ENCODE measurements at regions not wholly inside any gene's neighbourhood (a gene's known extent, or its start where the extent isn't known, plus 50 kb on each side); places are given as distances from the start of the nearest gene placed in this dataset.

DNA sequence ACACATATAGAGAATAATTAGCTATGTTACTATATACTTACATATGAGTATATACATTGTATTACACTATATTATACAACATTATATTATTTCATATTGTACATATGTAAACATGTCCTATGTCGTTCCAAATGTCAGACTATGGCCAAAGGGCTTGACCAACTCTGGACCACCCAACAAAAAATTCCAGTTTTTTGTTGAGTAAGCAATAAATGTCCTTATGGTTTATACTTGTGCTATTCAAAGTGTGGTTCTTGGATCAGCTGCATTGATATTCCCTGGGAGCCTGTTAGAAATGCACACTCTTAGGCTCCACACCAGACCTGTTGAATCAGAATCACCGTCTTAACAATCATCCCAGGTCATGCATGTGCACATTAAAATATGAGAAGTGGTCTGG, 225.4 kb upstream of the ZFP64 start:
- TF ChIP-seq SMC3 (conservative IDR thresholded peaks at IDR 0.05; ENCODE audit: poor library complexity) (no peak), EZH2 (IDR thresholded peaks at IDR 0.05; ENCODE audit: borderline replicate concordance, insufficient read depth, low read length, poor library complexity, severe bottlenecking) (no peak), MXI1 (conservative IDR thresholded peaks at IDR 0.05; ENCODE audit: poor library complexity, severe bottlenecking) (no peak), TAF1 (IDR thresholded peaks at IDR 0.05; ENCODE audit: low read depth) (no peak), POLR2AphosphoS5 (IDR thresholded peaks at IDR 0.05) (no peak), EP300 (conservative IDR thresholded peaks at IDR 0.05; ENCODE audit: poor library complexity, severe bottlenecking) (no peak), RAD21 (conservative IDR thresholded peaks at IDR 0.05) (no peak)
- TF ChIP-seq, protein P1, sequence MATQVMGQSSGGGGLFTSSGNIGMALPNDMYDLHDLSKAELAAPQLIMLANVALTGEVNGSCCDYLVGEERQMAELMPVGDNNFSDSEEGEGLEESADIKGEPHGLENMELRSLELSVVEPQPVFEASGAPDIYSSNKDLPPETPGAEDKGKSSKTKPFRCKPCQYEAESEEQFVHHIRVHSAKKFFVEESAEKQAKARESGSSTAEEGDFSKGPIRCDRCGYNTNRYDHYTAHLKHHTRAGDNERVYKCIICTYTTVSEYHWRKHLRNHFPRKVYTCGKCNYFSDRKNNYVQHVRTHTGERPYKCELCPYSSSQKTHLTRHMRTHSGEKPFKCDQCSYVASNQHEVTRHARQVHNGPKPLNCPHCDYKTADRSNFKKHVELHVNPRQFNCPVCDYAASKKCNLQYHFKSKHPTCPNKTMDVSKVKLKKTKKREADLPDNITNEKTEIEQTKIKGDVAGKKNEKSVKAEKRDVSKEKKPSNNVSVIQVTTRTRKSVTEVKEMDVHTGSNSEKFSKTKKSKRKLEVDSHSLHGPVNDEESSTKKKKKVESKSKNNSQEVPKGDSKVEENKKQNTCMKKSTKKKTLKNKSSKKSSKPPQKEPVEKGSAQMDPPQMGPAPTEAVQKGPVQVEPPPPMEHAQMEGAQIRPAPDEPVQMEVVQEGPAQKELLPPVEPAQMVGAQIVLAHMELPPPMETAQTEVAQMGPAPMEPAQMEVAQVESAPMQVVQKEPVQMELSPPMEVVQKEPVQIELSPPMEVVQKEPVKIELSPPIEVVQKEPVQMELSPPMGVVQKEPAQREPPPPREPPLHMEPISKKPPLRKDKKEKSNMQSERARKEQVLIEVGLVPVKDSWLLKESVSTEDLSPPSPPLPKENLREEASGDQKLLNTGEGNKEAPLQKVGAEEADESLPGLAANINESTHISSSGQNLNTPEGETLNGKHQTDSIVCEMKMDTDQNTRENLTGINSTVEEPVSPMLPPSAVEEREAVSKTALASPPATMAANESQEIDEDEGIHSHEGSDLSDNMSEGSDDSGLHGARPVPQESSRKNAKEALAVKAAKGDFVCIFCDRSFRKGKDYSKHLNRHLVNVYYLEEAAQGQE (IDR thresholded peaks at IDR 0.05; ENCODE audit: borderline replicate concordance), result no peak
- TF ChIP-seq, protein P2, sequence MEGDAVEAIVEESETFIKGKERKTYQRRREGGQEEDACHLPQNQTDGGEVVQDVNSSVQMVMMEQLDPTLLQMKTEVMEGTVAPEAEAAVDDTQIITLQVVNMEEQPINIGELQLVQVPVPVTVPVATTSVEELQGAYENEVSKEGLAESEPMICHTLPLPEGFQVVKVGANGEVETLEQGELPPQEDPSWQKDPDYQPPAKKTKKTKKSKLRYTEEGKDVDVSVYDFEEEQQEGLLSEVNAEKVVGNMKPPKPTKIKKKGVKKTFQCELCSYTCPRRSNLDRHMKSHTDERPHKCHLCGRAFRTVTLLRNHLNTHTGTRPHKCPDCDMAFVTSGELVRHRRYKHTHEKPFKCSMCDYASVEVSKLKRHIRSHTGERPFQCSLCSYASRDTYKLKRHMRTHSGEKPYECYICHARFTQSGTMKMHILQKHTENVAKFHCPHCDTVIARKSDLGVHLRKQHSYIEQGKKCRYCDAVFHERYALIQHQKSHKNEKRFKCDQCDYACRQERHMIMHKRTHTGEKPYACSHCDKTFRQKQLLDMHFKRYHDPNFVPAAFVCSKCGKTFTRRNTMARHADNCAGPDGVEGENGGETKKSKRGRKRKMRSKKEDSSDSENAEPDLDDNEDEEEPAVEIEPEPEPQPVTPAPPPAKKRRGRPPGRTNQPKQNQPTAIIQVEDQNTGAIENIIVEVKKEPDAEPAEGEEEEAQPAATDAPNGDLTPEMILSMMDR (IDR thresholded peaks at IDR 0.05; ENCODE audit: poor library complexity, severe bottlenecking), result no peak
- no peaks in the 10 kb centered on the region for H3K9me2 ChIP-seq (ENCODE audit: insufficient read depth, low read length)
- no peaks in the 10 kb centered on the region for H3K27me3 ChIP-seq (ENCODE audit: insufficient read depth, low read depth, low read length)
- no peak overlapping the region for H3K27ac ChIP-seq (ENCODE audit: low read length)
- no peak overlapping the region for H3K4me3 ChIP-seq (ENCODE audit: low read length)
- no peaks in the 10 kb centered on the region for H3F3A ChIP-seq (ENCODE audit: insufficient read depth, low read length, poor library complexity, severe bottlenecking)
- H3K36me3 ChIP-seq (ENCODE audit: insufficient read depth, low read length), result no peaks in the 10 kb centered on the region
- H3K4me2 ChIP-seq (ENCODE audit: low read length), result no peak overlapping the region
- H4K20me1 ChIP-seq (ENCODE audit: insufficient read depth), result no peaks in the 10 kb centered on the region
- no peaks in the 10 kb centered on the region for H3K79me2 ChIP-seq (replicated peaks; ENCODE audit: insufficient read depth, low read length)
- H3K9ac ChIP-seq (ENCODE audit: low read length), result no peak overlapping the region
- no peaks in the 10 kb centered on the region for H3K9me3 ChIP-seq (ENCODE audit: low read length)
- H2AFZ ChIP-seq (ENCODE audit: low read depth, low read length), result no peak overlapping the region

DNA sequence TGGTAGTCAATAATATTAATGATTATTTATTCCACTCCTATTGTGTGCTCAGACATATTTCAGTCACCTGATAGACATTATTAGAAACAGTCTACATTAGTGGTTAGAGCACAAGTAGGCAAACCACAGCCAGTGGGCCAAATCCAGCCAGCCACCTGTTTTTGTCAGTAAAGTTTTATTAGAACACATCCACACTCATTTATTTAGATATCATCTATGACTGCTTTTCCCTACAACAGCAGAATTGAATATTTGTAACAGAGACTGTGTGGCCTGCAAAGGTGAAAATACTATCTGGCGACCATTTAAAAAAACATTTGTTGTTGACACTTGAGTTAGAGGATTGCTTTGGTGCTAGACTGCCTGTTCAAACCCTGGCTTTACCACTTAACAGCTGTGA, 220.0 kb upstream of the ZFP64 start:
- Histone ChIP-seq H3K9ac (ENCODE audit: low read length) (no peak overlapping the region), H3K27ac (ENCODE audit: low read length) (no peak overlapping the region)
- no peak for TF ChIP-seq RAD21 (conservative IDR thresholded peaks at IDR 0.05)
- TF ChIP-seq SMC3 (conservative IDR thresholded peaks at IDR 0.05; ENCODE audit: poor library complexity), result no peak
- TF ChIP-seq, protein P2 (IDR thresholded peaks at IDR 0.05; ENCODE audit: poor library complexity, severe bottlenecking), result no peak
- no peak for TF ChIP-seq TAF1 (IDR thresholded peaks at IDR 0.05; ENCODE audit: low read depth)
- TF ChIP-seq EZH2 (IDR thresholded peaks at IDR 0.05; ENCODE audit: borderline replicate concordance, insufficient read depth, low read length, poor library complexity, severe bottlenecking), result no peak
- no peak for TF ChIP-seq MXI1 (conservative IDR thresholded peaks at IDR 0.05; ENCODE audit: poor library complexity, severe bottlenecking)
- TF ChIP-seq, protein P1 (IDR thresholded peaks at IDR 0.05; ENCODE audit: borderline replicate concordance), result no peak
- TF ChIP-seq EP300 (conservative IDR thresholded peaks at IDR 0.05; ENCODE audit: poor library complexity, severe bottlenecking), result no peak
- TF ChIP-seq POLR2AphosphoS5 (IDR thresholded peaks at IDR 0.05), result no peak

More for the DNA sequence above, 220.0 kb upstream of the ZFP64 start:
- no peaks in the 10 kb centered on the region for H4K20me1 ChIP-seq (ENCODE audit: insufficient read depth)
- H3K4me2 ChIP-seq (ENCODE audit: low read length), result no peak overlapping the region
- no peak overlapping the region for H2AFZ ChIP-seq (ENCODE audit: low read depth, low read length)
- no peak overlapping the region for H3K4me3 ChIP-seq (ENCODE audit: low read length)
- H3K9me3 ChIP-seq (ENCODE audit: low read length), result no peaks in the 10 kb centered on the region
- no peaks in the 10 kb centered on the region for H3K9me2 ChIP-seq (ENCODE audit: insufficient read depth, low read length)
- no peaks in the 10 kb centered on the region for H3K36me3 ChIP-seq (ENCODE audit: insufficient read depth, low read length)
- H3K27me3 ChIP-seq (ENCODE audit: insufficient read depth, low read depth, low read length), result no peaks in the 10 kb centered on the region
- no peaks in the 10 kb centered on the region for H3K79me2 ChIP-seq (replicated peaks; ENCODE audit: insufficient read depth, low read length)
- no peaks in the 10 kb centered on the region for H3F3A ChIP-seq (ENCODE audit: insufficient read depth, low read length, poor library complexity, severe bottlenecking)
